RWPE1 (cell line): ENCODE measurements at regions not wholly inside any gene's neighbourhood (a gene's known extent, or its start where the extent isn't known, plus 50 kb on each side); places are given as distances from the start of the nearest gene placed in this dataset.

Experiments
- CTCF ChIA-PET: fragments of 350-600 bp; sonication (Branson Sonifier 250); formaldehyde crosslinking; extraction: SDS; loops from one replicate; lab custom pipeline; 2021; lab: Yijun Ruan, JAX
- POLR2A ChIA-PET: fragments of 400-600 bp; formaldehyde crosslinking; extraction: SDS; loops from one replicate; lab custom pipeline; 2020; ENCODE audit warnings: antibody characterized with exemption; ENCODE audit not compliant: low non-redundant PET; lab: Yijun Ruan, JAX
- DNase-seq: peaks from one replicate; pipeline ENCODE4 v3.0.0; 2012; ENCODE audit warnings: low spot score
- H3K27ac ChIP-seq: fragments of 450-650 bp; 2 replicates; pipeline ENCODE4 v1.5.1; 2017
- TF ChIP-seq, protein P1 (sequence below): fragments of 450-650 bp; conservative IDR thresholded peaks from 2 replicates; pipeline ENCODE4 v1.5.1; 2017; ENCODE audit warnings: low read depth, mild to moderate bottlenecking

DNA sequence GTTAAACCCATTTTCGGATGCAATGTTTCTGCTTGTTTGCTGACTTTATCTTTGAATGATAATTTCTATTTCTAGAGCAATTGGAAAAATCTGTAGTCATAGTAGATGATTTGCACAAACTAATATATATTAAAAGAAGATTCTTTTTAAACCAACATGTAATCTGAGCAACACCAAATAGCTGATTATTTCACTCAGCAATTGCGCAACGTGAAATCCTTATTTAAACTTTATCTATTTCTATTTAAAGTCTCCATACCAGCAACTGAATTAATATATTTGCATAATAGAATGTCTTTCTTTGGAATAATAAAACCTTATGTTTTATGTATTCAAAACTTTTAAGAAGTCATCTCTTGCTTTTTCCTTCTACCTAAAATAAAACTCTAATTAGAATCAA is 1132.4 kb downstream of the FLRT2 start:
- H3K27ac ChIP-seq, result no peak overlapping the region
- no peak for DNase-seq
- POLR2A ChIA-PET, result no interaction called here
- TF ChIP-seq, protein P1, sequence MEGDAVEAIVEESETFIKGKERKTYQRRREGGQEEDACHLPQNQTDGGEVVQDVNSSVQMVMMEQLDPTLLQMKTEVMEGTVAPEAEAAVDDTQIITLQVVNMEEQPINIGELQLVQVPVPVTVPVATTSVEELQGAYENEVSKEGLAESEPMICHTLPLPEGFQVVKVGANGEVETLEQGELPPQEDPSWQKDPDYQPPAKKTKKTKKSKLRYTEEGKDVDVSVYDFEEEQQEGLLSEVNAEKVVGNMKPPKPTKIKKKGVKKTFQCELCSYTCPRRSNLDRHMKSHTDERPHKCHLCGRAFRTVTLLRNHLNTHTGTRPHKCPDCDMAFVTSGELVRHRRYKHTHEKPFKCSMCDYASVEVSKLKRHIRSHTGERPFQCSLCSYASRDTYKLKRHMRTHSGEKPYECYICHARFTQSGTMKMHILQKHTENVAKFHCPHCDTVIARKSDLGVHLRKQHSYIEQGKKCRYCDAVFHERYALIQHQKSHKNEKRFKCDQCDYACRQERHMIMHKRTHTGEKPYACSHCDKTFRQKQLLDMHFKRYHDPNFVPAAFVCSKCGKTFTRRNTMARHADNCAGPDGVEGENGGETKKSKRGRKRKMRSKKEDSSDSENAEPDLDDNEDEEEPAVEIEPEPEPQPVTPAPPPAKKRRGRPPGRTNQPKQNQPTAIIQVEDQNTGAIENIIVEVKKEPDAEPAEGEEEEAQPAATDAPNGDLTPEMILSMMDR, result no peak
- CTCF ChIA-PET, result no interaction called here

DNA sequence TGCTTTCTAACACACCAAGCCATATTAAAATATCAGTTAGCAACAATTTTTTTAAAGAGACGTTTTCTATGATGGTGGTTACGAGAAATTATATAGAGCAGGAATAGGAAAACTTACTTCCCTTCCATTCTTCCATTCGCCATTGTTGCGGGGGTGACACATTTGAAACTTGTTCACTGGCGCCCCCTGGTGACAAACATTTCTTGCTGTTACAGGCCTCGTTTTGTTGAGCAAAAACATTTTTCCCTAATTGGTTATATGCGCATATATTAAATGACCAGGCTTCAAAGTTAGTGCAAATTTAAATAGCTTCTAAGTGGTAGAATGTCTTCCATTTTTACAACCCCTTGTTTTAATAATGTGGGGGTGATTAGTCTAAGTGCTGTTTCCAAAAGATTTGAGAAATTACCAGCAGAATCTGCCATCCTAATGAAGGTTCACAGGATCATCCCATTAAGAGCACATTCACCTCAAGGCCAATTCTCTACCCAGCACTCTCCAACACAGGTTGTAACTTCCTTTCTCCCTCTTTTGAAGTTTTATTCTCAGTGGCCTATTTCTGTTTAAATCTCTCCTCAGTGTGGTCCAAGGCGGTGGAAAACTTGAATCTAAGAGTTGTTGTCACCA is 1124.7 kb downstream of the FLRT2 start:
- POLR2A ChIA-PET, result no interaction called here
- TF ChIP-seq, protein P1, result peak; percentile 53
- H3K27ac ChIP-seq, result no peak overlapping the region
- DNase-seq, result peak; percentile 24
- CTCF ChIA-PET, result interaction anchor here (0.8 kb wide), 1 partner anchor 14 kb away, joined by 3 read pairs; no protein-coding TSS in a partner anchor

DNA sequence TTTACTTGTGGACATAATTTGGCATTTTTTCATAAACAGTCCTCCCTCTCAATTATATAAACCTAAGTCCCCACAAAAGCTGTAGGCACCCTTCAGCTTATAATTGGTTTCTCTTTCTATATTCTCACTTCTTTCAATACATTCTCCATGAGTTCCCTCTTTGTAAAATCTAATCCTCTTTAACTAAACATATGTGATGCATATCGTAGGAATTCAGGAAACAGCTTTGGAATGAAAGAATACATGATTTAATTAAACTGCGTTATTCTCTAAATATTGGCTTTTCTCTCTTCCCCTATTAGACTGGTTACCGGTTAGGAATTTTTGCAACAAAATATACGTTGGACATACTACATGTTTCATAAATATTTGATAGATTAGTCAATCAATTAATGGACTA is 1122.6 kb downstream of the FLRT2 start:
- POLR2A ChIA-PET, result no interaction called here
- CTCF ChIA-PET, result interaction anchor here (0.7 kb wide), 1 partner anchor 127 kb away, joined by 3 read pairs; no protein-coding TSS in a partner anchor
- no peak for DNase-seq
- TF ChIP-seq, protein P1, result no peak
- H3K27ac ChIP-seq, result no peak overlapping the region

DNA sequence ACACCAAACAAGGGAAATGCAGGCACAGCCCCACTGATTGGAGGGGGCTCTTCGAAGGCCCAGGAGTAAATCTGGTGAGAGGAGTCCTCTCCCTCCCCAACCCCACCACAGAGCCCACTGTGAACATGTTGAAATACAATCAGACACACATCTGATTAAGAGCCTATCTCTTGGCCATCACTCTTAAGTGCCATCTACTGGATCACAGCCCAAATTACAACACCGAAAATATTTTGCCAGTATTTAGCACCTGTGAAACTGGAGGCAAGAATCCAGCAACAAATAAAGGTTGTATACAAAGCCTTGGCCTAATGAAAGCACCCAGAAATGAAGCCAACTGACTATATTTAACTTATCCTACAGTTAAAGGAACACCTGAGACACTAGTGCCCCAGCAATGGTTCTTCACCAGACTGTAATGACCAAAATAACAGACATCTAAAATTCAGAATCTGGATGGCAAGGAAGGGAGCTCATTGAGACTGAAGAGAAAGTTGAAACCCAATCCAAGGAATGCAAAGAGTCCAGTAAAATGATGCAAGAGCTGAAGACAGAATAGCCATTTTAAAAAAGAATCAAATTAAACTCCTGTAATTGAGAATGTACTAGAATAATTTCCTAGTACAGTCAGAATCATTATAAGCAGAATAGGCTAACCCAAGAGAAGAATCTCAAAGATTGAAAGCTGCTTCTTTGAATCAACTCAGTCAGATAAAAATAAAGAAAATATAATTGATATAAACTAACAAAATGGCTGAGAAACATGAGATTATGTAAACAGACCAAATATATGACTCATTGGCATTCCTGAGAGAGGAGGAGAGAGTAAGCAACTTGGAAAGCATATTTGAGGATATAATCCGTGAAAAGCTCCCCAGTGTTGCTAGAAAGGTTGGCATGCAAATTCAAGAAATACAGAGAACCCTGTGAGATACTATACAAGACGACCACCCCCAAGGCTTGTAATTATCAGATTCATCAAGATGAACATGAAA is 1117.0 kb downstream of the FLRT2 start:
- POLR2A ChIA-PET, result no interaction called here
- DNase-seq, result no peak
- H3K27ac ChIP-seq, result no peak overlapping the region
- TF ChIP-seq, protein P1, result no peak; the same call in 1 of the 2 replicates
- CTCF ChIA-PET, result no interaction called here

DNA sequence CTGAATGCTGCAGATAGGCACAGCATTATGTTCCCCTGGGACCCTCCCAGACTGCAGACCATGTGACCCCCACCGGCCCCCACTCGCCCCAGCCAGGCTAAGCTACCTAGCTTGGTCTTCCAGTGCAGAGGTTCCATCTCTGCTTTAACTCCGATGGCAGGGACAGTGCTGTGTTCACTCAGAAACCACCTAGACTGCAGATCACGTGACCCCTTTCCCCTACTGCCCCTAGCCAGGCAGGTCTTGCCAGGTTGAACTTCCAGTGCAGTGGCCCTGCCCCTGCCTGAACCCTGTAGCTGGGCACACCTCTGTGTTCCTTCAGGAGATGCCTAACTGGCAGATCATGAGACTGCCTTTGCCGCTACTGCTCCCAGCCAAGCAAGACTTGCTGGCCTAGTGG is 1116.2 kb downstream of the FLRT2 start:
- ChIA-PET CTCF (no interaction called here), POLR2A (no interaction called here)
- TF ChIP-seq, protein P1, result no peak
- no peak overlapping the region for H3K27ac ChIP-seq
- DNase-seq, result no peak

DNA sequence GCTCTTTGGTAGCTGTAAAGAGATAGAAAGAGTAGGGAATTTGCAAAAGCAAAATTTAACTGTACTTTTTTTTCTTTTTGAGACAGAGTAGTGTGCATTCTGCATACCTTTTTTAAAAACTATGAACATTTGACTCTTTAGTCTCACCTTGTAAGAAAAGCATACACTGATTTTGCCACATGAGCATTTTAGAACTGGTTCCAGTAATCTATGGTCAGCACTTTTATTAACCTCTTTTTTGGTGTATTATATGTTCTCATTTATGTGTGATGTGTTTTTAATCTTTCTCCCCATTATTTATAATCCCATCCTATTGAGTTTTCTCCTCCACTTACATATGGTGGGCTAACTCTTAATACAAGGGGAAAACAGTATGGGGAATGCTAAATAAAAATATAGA is 1111.4 kb downstream of the FLRT2 start:
- DNase-seq, result no peak
- H3K27ac ChIP-seq, result no peak overlapping the region
- TF ChIP-seq, protein P1, result no peak
- ChIA-PET POLR2A (no interaction called here), CTCF (no interaction called here)
